Pons (tissue), 1 donor: ENCODE measurements at regions not wholly inside any gene's neighbourhood (a gene's known extent, or its start where the extent isn't known, plus 50 kb on each side); places are given as distances from the start of the nearest gene placed in this dataset.

Experiments
- DNase-seq: peaks from one replicate; pipeline ENCODE4 v3.0.0-alpha.2; 2016; ENCODE audit warnings: low spot score

DNA sequence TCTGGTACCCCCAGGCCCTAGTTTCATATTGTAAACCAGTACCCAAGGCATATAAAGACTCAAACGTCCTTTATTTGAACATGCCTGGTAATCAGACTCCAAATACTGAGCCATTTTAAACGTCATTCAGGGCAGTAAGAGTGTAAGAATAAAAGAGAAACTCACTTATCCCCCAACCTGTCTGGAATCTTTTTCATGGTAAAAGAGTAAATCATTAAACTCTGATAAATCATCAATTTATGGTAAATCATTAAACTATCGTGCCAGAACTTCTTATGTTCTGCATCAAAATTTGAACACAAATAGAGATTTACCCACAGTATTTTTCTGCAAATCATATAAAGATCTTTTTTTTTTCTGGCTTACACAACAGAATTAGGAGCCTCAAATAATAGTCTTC is 734.3 kb upstream of the POT1 start:
- DNase-seq: no peak

DNA sequence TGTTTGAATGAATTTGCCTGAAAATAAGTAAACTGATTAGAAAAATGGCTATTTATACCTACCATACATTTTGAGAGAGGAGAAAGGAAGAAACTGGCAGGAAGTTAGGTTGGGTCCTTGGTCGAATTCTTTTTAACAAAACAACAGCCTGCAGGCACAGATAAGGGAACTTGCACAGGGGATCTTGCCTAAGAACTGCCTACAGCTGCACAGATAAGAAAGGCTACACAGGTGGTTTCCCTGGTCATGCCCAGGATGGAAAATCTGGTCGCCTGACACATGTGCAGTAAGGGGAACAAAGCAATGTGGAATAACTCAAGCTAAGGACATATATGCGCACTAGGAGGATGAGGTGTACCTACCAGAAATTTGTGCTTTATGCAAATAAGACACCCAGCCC is 732.1 kb upstream of the POT1 start:
- no peak for DNase-seq

DNA sequence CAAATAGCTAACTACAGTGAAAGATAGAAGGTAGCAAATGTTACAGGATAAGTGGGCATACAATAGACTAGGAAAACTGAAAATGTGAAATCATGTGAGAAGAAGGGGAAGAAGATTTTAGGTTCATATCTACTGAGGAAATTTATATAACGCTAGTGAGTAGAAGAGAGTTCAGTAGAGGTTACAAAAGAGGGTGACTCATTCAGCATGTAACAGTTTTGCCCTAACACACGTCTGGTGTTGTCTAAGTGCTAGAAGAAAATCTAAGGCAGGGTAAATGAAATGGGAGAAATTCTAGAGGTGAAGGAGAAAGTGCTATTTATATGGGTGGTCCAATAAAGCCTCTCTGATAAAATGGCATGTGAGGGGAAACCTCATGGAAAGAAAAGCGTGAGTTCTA is 731.4 kb upstream of the POT1 start:
- no peak for DNase-seq

DNA sequence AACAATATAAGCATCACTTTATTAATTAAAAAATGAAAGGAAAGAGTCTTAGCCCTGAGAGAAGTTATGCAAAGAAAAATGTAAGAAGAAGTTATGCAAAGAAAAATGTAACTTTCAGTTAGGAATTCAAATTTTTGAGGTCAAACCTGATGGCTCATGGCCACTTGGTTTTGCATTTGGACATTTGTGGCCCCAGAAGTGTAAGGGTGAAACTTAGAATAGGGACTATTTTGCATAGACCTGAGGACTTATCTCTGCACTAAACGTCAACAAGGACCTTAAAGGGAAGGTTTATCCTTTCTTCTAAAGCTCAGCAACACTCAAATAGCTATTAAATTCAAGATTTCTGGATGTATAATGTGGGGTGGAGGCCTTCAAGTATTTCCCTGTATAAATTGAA is 724.5 kb upstream of the POT1 start:
- DNase-seq: no peak

DNA sequence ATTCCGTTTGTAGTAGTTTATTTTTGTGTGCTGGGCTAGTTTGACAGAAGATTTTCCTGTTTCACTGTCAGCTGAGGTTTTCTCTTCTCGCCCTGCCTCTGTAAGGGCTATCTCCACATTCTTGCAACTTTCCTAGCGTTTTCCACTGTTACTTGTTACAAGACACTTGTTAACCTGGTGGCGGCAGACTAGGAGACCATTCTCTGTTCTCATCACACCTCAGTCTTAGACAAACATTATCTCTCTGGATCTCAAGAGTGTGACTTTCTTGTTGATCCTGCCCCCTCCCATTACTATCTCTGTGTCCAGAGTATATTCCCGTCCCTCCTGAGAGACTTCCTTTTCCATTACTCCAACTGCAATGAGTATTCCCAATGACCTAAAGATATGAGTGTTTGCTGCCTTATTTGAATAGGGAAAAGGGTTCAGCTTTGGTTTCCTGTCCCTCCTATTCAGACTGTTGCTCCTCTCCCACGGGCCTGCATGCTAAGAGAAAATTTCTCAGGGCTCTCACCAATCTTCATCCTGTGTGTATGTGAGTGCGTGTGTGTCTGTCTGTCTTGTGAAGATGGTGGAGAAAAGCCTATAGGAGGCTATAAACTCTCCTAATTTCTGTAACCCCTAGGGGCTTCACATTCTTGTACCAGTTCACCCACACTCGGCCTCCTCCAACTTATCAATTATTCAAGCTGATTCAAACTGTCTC is 722.4 kb upstream of the POT1 start:
- DNase-seq: no peak

DNA sequence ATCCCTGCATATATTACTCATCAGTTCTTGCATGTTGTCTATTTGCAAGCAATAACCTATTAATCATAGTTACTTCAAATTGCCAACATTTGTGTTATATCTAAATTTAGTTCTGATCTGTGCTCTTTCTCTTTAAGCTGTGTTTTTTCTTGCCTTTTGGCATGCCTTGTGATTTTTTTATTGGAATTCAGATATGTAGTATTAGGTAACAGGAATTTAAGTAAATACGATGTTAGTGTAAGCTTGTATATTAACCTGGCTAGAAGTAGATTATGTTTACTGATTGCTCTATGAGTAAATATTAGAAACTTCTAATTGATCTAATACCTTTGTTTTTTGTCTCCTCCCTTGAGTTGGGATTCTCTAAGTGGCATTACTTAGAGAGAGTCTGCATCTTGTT is 718.9 kb upstream of the POT1 start:
- DNase-seq: no peak

DNA sequence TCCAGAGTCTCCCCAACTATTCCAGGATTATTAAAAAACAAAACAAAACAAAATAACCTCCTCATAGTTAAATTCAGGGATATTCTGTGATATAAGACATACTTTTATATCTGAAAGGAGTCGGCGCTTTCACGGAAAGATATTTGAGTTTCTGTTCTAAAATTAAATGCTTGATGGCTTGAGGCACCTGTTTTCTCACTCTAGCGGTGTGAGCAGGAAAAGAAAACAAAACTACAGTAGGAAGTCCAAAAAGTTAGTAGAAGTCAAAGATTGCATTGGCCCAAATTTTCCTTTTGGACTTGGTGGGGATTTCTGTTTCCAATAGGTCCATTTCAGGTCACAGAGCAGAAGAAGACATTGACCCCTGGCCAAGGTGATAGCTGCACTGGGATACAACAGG is 716.1 kb upstream of the POT1 start:
- DNase-seq: no peak

DNA sequence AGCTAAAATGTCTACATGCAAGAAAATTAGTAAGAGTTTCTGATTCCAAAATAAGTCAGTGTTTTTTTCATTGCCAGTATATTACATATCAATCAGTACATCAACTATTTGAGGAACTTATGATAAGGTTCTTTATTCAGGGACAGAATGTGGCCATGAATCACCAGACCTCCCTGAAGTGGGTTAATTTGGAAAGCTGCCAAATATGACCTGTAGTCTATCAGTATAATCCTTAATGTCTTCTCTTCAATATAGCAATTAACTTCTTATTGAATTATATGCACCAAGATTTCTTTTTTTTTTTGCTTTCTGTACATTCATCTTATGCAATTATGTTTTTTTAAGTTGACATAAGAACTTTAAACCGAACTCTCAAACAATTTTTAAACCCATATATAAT is 714.5 kb upstream of the POT1 start:
- DNase-seq: no peak

DNA sequence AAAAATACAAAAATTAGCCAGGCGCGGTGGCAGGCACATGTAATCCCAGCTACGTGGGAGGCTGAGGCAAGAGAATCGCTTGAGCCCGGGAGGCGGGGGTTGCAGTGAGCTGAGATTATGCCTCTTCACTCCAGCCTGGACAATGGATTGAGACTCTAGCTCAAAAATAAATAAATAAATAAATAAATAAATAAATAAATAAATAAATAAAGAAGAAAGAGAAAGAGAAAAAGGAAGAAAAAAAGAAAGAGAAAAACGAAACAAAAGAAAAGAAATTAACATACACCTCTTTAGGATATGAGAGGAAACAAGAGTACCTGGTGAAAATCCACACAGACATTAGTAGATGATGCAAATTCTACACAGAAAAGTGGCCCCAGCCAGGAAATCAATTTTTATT is 713.7 kb upstream of the POT1 start:
- DNase-seq: no peak

DNA sequence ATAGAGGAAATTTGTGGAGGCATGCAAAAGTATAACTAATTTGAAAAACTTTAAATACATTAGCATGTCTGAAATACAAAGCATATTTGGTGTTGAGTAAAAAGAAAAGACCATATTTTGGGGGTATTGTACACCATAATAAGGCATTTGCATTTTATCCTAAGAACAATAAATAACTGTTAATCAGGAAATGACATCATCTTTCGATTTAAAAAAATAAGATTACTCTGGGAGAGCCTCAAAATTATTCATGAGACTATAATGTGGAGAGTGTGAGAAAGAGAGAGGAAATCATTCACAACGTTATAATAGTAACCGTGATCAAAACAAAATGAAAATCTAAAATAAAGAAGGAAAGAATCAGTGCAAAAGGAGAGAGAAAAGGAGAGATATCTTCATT is 712.3 kb upstream of the POT1 start:
- DNase-seq: no peak

DNA sequence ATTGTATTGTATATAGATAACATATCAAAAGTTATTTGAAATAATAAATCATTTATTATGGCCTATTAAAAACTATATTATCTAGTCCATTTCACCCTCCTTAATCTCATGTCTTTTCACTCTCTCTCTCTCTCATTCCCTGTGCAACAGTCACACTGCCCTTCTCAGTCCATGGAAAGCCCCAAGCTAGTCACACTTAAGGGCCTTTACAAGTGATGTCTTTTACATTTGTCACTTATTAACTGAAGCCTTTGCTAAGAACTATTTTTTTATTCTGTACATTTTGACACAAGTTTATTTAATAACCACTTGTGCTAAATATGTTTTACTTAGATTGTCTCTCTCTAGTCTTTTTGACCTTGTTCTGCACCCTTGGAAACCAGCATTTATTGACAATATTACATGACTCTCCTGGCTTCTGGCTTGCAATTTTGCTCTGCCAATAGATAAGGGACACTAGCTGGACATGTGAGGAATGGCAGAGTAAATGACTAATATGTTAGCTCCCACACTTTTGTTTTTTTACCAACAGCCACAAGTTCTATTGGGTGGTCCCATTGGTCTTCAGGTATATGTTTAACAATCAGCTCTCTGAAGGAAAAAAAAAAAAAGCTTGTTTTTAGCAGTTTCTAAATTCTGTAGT is 706.8 kb upstream of the POT1 start:
- DNase-seq: no peak

DNA sequence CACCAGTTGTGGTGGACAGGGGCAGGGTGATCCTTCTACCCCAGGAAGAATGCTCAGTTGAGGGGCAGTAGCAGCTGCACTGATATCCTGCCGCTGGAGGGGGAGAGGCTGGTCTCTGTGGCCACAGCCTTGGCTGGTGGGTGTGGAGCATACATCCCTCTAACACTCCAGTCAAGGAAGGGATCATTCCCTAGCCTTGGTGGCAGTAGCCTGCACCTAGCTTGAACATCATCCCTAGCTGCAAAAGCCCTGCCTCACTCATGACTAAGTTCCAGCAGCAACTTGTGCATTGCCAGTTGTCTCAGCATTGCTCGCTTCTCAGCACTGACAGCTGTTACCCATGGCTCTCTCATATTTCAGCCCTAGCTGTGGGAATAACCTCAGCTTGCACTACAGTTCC is 688.9 kb upstream of the POT1 start:
- DNase-seq: no peak

DNA sequence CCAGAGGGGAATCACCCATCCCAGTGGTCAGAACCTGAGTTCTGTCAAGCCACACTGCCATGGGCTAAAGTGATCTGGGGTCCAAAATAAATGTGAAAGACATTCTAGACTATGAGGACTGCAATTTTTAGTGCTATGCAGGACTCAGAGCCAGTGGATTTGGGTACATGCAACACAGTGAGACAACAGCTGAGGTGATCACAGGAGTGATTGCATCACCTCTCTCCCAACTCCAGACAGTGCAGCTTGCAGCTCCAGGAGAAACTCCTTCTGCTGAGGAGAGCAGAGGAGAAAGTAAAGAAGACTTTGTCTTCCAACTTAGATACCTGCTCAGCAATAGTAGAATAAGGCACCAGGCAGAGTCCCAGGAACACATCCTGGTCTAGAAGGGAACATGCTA is 682.0 kb upstream of the POT1 start:
- DNase-seq: no peak

DNA sequence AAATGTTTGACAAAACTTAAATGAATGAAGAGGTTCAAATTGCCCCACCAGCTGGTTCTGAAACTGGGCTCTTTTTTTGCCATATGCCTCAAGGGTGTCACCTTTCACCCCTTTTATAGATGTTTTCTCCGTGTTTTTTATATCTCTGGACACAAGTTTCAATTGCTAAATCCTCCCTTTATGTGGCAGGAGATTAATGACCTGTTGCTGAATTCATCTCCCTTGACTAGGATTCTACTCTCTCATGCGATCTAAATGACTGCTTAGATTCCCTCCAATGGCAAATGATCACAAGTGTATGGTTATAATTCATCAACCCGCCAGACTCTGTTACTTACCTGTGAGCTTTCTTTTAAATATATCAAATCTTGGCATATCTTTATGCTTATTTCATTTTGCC is 677.0 kb upstream of the POT1 start:
- no peak for DNase-seq

DNA sequence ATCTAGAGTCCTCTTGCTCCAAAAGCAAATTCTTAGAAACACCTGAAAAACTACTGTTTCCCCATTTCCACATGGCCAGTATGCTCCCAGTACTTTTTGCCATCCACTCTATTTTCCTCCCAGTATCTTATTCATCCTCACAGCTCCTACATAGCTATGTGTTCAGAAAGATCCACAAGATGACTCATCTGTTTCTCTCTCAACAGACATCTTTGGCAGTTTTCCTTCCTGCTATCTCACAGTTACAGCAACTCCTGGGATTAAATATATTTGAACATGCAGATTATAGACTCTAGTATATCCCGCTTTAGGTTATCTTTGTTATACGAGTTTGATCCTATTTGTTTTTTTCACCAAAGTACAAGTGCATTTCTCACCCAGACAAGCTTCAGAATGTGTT is 675.6 kb upstream of the POT1 start:
- no peak for DNase-seq

DNA sequence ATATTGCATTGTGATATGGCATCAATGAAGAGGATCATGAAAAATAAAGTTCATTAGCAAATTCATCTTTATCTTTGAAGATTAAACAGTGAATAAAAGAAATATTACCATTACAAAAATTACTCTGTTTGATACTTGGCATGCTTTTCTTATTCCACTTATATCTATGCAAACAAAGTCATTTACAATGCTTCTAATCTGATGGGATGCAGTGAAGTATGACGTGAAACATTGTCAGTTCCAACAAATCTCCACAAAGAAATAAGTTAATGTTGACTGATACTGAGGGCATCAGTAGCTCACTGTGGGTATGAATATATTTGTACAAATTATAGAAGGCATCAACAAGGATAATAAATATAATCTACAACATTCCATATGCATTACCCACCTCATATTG is 672.8 kb upstream of the POT1 start:
- DNase-seq: no peak

DNA sequence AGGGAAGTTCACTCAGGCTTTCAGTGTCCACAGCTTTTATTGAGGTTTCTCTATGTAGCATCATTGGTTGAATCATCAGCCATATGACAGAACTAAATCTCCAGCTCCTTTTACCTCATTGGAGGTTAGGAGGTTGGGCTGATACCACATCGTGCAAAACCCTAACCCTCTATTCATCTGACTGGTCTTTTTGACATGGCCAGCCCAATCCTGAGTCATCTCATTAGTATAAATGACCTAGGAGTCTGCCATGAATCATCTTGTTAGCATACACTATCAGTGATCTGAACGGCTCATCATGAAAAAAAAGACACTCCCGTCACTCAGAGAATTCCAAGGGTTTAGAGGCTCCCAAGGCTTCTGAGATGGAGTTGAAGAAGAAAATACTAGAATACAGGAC is 669.8 kb upstream of the POT1 start:
- no peak for DNase-seq

DNA sequence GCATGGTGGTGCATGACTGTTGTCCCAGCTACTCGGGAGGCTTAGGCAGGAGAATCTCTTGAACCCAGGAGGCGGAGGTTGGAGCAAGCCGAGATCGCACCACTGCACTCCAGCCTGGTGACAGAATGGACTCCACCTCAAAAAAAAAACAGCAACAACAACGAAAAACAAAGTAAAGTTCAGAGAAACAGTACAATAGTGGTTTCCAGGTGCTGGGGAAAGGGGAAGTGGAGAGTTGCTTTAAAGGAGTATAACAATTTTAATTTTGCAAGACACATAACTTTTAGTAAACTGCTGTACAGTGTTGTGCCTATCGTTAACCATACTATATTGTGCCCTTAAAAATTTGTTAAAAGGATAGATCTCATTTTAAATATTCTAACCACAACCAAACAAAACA is 662.7 kb upstream of the POT1 start:
- no peak for DNase-seq

DNA sequence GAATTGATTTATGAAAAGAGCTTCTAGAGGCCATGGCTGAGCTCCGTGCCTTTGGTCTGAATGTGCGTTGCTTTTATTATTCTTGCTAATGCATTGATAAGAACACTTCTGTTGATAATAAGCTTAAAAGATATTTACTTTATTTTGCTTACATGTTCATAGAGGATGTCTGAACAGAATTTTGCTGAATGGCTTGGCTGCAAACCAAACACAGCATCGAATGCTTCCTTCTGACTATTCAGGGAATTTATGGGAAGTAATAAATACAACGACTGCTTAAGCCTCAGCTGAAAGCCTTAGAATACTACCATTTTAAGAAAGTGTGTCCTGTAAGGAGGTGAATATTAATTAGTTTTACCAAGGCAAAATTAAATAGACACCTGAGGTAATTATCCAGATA is 643.5 kb upstream of the POT1 start:
- DNase-seq: no peak

DNA sequence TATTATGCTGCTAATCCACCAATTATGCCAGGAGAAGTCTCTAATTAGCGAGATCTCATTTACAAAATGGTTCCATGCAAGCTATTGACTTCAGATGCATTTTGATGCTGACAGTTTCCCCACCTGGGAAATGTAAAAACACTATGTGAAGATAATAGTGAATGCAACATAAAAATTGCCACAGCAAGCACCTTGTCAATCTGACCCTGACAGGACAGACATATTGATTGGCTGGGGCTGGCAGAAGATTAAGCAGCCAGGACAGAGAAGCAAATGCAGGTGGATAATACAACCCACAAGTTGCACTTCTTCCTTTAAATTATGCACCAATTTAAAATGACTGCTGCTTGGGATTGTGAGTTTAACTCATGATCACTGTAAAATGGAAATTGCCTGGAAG is 642.8 kb upstream of the POT1 start:
- DNase-seq: no peak

DNA sequence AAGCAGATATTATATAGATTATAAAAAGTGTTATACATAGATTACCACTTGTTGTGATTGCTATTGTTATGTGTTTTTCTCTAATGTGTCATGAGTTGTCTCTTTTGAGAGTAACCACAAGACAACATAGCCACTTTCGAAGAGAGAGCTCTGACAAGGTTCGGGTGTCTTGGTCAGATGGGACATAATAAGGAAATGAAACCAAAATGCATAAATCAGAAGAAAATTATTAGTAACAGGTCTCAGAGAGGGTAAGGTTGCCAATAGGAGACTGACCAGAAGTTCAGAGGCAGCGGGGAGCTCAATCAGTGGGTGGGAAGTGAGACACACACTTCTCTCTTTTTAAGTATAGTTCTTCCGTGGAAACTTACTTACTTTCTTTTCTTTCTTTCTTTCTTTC is 639.2 kb upstream of the POT1 start:
- no peak for DNase-seq

DNA sequence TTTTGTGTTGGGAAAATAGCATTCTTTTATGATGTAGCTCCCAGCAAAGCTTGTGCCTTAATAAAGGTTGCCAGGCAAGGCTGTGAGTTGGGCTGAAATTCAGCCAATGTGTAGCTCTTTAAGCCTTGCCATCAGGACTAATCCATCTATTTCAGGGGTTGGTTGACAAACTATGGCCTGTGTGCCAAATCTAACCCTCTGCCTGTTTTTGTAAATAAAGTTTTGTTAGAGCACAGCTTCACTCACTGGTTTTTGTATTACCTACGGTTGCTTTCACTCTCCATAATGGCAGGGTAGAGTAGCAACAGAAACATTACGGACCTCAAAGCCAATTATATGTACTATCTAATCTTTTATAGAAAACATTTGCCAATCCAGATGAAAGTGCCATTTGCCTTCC is 638.1 kb upstream of the POT1 start:
- peak; percentile 11 for DNase-seq

DNA sequence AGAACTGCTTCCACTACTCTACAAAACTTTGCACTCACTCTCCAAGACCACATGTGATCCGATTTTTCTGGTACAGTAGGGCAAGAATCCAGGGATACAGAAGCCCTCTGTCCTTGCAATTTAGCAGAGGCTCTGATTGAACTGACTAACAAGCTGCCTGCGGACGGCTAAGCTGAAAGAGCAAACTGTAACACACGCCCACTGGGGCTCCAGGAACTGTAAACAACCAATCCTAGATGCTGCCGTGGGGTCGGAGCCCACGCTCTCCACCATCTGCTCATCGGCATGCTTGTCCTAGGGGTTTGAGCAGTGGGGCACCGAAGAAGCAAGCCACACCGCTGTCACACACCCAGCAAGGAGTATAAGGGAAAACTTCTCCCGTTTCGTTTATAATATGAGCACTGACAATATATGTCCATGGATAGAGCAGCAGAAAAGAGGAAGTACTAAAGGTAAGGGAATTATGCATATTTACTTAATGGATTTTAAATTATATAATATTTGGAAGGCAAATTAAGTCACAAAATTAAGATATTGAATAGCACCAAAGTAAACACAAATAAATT is 634.4 kb upstream of the POT1 start:
- no peak for DNase-seq

DNA sequence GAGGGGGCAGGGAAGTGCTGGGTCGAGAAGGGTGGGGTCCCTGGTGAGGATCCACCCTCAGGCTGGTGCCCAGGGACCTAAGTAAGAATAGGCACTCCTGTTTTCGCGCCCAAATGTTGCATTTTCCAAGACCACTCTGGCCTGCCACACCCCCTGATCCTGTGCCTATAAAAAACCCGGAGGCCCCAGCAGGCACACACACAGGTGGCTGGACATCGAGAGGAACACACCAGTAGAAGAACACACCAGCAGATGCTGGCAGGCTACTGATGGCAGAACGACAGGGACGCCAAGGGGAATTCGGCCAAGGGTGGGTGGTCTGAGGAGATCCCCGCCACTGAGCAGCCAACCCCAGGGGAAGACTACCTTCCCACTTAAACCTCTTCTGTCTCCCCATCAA is 633.9 kb upstream of the POT1 start:
- no peak for DNase-seq
